ENCODE measurements at regions not wholly inside any gene's neighbourhood (a gene's known extent, or its start where the extent isn't known, plus 50 kb on each side); places are given as distances from the start of the nearest gene placed in this dataset.

- no peak for TF ChIP-seq CTCF (IDR thresholded peaks at IDR 0.05)
- TF ChIP-seq POLR2A (IDR thresholded peaks at IDR 0.05): no peak
Observed at GRCh38 chr16:6958184-6958583, 374.5 kb upstream of the RBFOX1 start.
